ENCODE measurements at regions not wholly inside any gene's neighbourhood (a gene's known extent, or its start where the extent isn't known, plus 50 kb on each side); places are given as distances from the start of the nearest gene placed in this dataset.

GRCh38 chr16:86651013-86651627, 72.8 kb downstream of the FOXL1 start:
- POLR2A ChIA-PET = no interaction called here
- Histone ChIP-seq H3K4me3 (ENCODE audit: low read depth, low read length) (no peak overlapping the region), H3K9me3 (ENCODE audit: control insufficient read depth, insufficient read depth, low read depth, low read length) (no peaks in the 10 kb centered on the region), H3K27ac (ENCODE audit: extremely low read depth, low read depth, low read length) (no peak overlapping the region), H3K36me3 (ENCODE audit: control insufficient read depth in 2 of 2, insufficient read depth in 1 of 2, low read length in 2 of 2) (no peaks in the 10 kb centered on the region), H3K4me1 (ENCODE audit: control insufficient read depth, insufficient read depth, low read length) (no peaks in the 10 kb centered on the region)
- CTCF ChIA-PET = no interaction called here
- no peak for TF ChIP-seq REPIN1 (tag by site-specific recombination; IDR thresholded peaks at IDR 0.05; ENCODE audit: low read depth)
- no peak for TF ChIP-seq ZNF707 (tag by site-specific recombination; IDR thresholded peaks at IDR 0.05)
- no peak for TF ChIP-seq ZNF513 (tag by site-specific recombination; IDR thresholded peaks at IDR 0.05)

GRCh38 chr16:86651823-86652222, 73.5 kb downstream of the FOXL1 start:
- H3K36me3 ChIP-seq (ENCODE audit: control insufficient read depth in 2 of 2, insufficient read depth in 1 of 2, low read length in 2 of 2) = no peaks in the 10 kb centered on the region
- H3K4me3 ChIP-seq (ENCODE audit: low read depth, low read length) = no peak overlapping the region
- H3K4me1 ChIP-seq (ENCODE audit: control insufficient read depth, insufficient read depth, low read length) = no peaks in the 10 kb centered on the region
- TF ChIP-seq PATZ1 (tag by site-specific recombination; IDR thresholded peaks at IDR 0.05) (no peak), ZNF335 (tag by site-specific recombination; conservative IDR thresholded peaks at IDR 0.05) (no peak), ZBTB7A (tag by site-specific recombination; IDR thresholded peaks at IDR 0.05; ENCODE audit: low read depth) (no peak), ZNF175 (tag by site-specific recombination; IDR thresholded peaks at IDR 0.05) (no peak), ZNF548 (tag by site-specific recombination; IDR thresholded peaks at IDR 0.05) (no peak), ZNF843 (tag by site-specific recombination; IDR thresholded peaks at IDR 0.05) (no peak), ZNF585B (tag by site-specific recombination; IDR thresholded peaks at IDR 0.05) (no peak), ZNF747 (tag by site-specific recombination; IDR thresholded peaks at IDR 0.05) (no peak), PRDM2 (tag by site-specific recombination; IDR thresholded peaks at IDR 0.05; ENCODE audit: borderline replicate concordance) (no peak), ZBTB1 (tag by site-specific recombination; IDR thresholded peaks at IDR 0.05) (no peak), ZNF19 (tag by site-specific recombination; IDR thresholded peaks at IDR 0.05; ENCODE audit: low read depth) (no peak), HOXC10 (CRISPR knock-in tag; IDR thresholded peaks at IDR 0.05) (no peak), ZSCAN23 (tag by site-specific recombination; IDR thresholded peaks at IDR 0.05) (no peak), ZBTB17 (tag by site-specific recombination; IDR thresholded peaks at IDR 0.05) (no peak), ZNF501 (tag by site-specific recombination; IDR thresholded peaks at IDR 0.05) (no peak), ZNF169 (tag by site-specific recombination; IDR thresholded peaks at IDR 0.05) (no peak), ZNF830 (tag by site-specific recombination; IDR thresholded peaks at IDR 0.05; ENCODE audit: low read depth) (no peak)
- no peak overlapping the region for H3K27ac ChIP-seq (ENCODE audit: extremely low read depth, low read depth, low read length)
- CTCF ChIA-PET = no interaction called here
- POLR2A ChIA-PET = no interaction called here
- H3K9me3 ChIP-seq (ENCODE audit: control insufficient read depth, insufficient read depth, low read depth, low read length) = no peaks in the 10 kb centered on the region
